Muscle layer of colon (tissue), 2 donors: ENCODE measurements at regions not wholly inside any gene's neighbourhood (a gene's known extent, or its start where the extent isn't known, plus 50 kb on each side); places are given as distances from the start of the nearest gene placed in this dataset.

Source experiments
- H3K27ac ChIP-seq: one replicate; pipeline ENCODE4 v1.7.0; 2013; ENCODE audit warnings: low read depth, mild to moderate bottlenecking, low read length, moderate library complexity
- H3K27me3 ChIP-seq, 2 donors: one replicate each; pipeline ENCODE4 v1.7.0; 2013; ENCODE audit warnings: low read length in 2 of 2, mild to moderate bottlenecking in 2 of 2; ENCODE audit not compliant: insufficient read depth in 2 of 2, control insufficient read depth in 1 of 2
- H3K36me3 ChIP-seq: one replicate; pipeline ENCODE4 v1.7.0; 2013; ENCODE audit warnings: mild to moderate bottlenecking, low read length; ENCODE audit not compliant: insufficient read depth
- H3K4me1 ChIP-seq: one replicate; pipeline ENCODE4 v1.7.0; 2013; ENCODE audit warnings: mild to moderate bottlenecking, low read length; ENCODE audit not compliant: insufficient read depth
- H3K4me3 ChIP-seq, 2 donors: one replicate each; pipeline ENCODE4 v1.7.0; 2013; ENCODE audit warnings: low read length in 2 of 2, low read depth in 1 of 2, mild to moderate bottlenecking in 1 of 2, moderate library complexity in 1 of 2
- H3K9ac ChIP-seq: one replicate; pipeline ENCODE4 v1.7.0; 2013; ENCODE audit warnings: low read length
- H3K9me3 ChIP-seq: one replicate; pipeline ENCODE4 v1.7.0; 2013; ENCODE audit warnings: mild to moderate bottlenecking, low read length
- donor health status: abdominal sarcoma.
- donor health status: Adenocarcinoma of cecum.

- H3K27ac ChIP-seq, result no peak overlapping the region
- no peaks in the 10 kb centered on the region for H3K4me1 ChIP-seq
- no peaks in the 10 kb centered on the region for H3K9me3 ChIP-seq
- no peak overlapping the region for H3K4me3 ChIP-seq
- H3K27me3 ChIP-seq, result no peaks in the 10 kb centered on the region
- no peak overlapping the region for H3K9ac ChIP-seq
- H3K36me3 ChIP-seq, result no peaks in the 10 kb centered on the region
Observed at GRCh38 chr14:26897196-26897595, 299.4 kb upstream of the NOVA1 start.

- Histone ChIP-seq H3K4me3 (no peak overlapping the region), H3K36me3 (no peaks in the 10 kb centered on the region), H3K4me1 (no peaks in the 10 kb centered on the region), H3K9me3 (no peaks in the 10 kb centered on the region), H3K27ac (no peak overlapping the region), H3K9ac (no peak overlapping the region), H3K27me3 (no peaks in the 10 kb centered on the region)
Observed at GRCh38 chr14:26905229-26905628, 307.4 kb upstream of the NOVA1 start.

- no peak overlapping the region for H3K27ac ChIP-seq
- H3K9ac ChIP-seq, result no peak overlapping the region
- no peaks in the 10 kb centered on the region for H3K27me3 ChIP-seq
- no peaks in the 10 kb centered on the region for H3K9me3 ChIP-seq
- no peak overlapping the region for H3K4me3 ChIP-seq
- H3K36me3 ChIP-seq, result no peaks in the 10 kb centered on the region
- no peaks in the 10 kb centered on the region for H3K4me1 ChIP-seq
Observed at GRCh38 chr14:26913786-26914185, 316.0 kb upstream of the NOVA1 start.

- Histone ChIP-seq H3K9ac (no peak overlapping the region), H3K27ac (no peak overlapping the region), H3K4me3 (no peak overlapping the region), H3K27me3 (no peaks in the 10 kb centered on the region), H3K36me3 (no peaks in the 10 kb centered on the region), H3K4me1 (no peaks in the 10 kb centered on the region), H3K9me3 (no peaks in the 10 kb centered on the region)
Observed at GRCh38 chr14:26917086-26917485, 319.3 kb upstream of the NOVA1 start.

DNA sequence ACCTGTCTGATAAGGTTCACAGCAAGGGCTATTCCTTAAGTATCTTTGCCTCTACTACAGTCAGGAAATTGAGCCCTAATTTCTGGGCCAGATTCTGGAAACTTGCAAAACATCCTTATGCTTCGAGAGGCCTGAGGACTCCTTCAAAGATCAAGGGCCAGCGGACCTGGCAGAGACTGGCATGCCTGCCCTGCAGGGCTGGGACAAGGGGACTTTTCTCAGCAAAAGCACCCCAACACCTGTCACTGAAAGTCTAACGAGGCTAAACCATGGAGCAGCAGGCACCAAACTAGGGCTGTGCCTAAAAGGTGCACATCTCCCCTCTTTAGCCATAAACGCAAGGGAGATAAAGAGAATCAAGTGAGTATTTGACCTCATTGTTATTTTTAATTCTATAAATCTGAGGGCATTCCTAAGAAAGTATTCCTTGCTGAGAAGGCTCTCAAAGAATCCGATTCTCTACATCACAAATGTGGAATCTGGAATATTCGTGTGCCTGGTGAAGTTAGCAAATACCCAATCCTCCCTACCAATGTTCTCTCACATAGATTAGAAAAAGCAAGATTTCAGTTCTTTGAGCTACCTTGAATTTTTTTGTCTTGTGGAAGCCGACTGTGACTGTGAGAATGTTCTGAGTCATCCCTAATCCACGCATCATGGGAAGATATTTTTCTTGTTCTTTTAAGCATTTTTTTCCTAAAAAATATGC, 328.2 kb upstream of the NOVA1 start:
- Histone ChIP-seq H3K27me3 (no peaks in the 10 kb centered on the region), H3K36me3 (no peaks in the 10 kb centered on the region), H3K4me3 (no peak overlapping the region), H3K4me1 (no peaks in the 10 kb centered on the region), H3K9me3 (no peaks in the 10 kb centered on the region), H3K27ac (no peak overlapping the region), H3K9ac (no peak overlapping the region)

DNA sequence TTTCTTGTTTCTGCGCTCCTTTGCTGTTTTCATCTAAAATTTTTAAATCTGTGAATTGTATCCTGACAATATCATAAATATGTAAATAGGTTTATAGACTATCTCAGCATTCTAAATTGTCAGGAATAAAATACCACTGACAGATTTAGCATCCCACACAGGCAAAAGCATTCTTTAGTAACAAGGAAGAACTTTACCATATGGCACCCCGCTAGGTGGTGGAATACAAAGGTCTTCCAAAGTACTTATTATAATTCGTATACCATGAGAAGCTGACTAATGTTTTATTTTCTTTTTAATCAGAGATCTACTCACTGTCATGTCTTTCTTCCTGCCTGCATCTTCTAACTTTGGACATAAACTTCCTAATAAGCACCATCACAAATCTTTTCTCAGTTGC, 328.8 kb upstream of the NOVA1 start:
- H3K9me3 ChIP-seq, result no peaks in the 10 kb centered on the region
- no peaks in the 10 kb centered on the region for H3K36me3 ChIP-seq
- H3K27me3 ChIP-seq, result no peaks in the 10 kb centered on the region
- H3K4me1 ChIP-seq, result no peaks in the 10 kb centered on the region
- H3K9ac ChIP-seq, result no peak overlapping the region
- H3K4me3 ChIP-seq, result no peak overlapping the region
- no peak overlapping the region for H3K27ac ChIP-seq

- Histone ChIP-seq H3K27me3 (no peaks in the 10 kb centered on the region), H3K4me1 (no peaks in the 10 kb centered on the region), H3K4me3 (no peak overlapping the region), H3K9me3 (no peaks in the 10 kb centered on the region), H3K36me3 (no peaks in the 10 kb centered on the region), H3K27ac (no peak overlapping the region), H3K9ac (no peak overlapping the region)
Observed at GRCh38 chr14:26928019-26928418, 330.2 kb upstream of the NOVA1 start.

- no peak overlapping the region for H3K9ac ChIP-seq
- no peaks in the 10 kb centered on the region for H3K4me1 ChIP-seq
- H3K9me3 ChIP-seq, result no peaks in the 10 kb centered on the region
- no peak overlapping the region for H3K4me3 ChIP-seq
- no peak overlapping the region for H3K27ac ChIP-seq
- no peaks in the 10 kb centered on the region for H3K27me3 ChIP-seq
- H3K36me3 ChIP-seq, result no peaks in the 10 kb centered on the region
Observed at GRCh38 chr14:26929361-26929760, 331.5 kb upstream of the NOVA1 start.

DNA sequence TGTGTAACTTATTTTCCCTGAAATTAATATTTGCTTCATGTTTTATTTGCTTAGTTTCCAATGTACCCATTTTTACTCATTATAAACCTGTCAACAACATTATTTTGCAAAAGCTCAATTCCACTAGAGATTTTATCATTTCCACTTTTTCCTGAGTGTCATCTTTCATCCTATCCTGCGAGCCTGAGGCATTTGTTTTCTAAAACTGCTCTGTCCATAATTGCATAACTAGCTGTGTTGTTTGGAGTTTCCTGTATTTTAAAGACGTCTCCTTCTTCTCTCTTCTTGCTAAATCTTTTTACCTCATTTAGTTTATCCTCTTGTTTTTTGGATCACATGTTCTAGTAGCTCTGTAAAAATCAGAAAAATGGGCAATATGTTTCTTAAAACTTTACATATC, 332.7 kb upstream of the NOVA1 start:
- Histone ChIP-seq H3K9ac (no peak overlapping the region), H3K27me3 (no peaks in the 10 kb centered on the region), H3K4me3 (no peak overlapping the region), H3K4me1 (no peaks in the 10 kb centered on the region), H3K27ac (no peak overlapping the region), H3K9me3 (no peaks in the 10 kb centered on the region), H3K36me3 (no peaks in the 10 kb centered on the region)

DNA sequence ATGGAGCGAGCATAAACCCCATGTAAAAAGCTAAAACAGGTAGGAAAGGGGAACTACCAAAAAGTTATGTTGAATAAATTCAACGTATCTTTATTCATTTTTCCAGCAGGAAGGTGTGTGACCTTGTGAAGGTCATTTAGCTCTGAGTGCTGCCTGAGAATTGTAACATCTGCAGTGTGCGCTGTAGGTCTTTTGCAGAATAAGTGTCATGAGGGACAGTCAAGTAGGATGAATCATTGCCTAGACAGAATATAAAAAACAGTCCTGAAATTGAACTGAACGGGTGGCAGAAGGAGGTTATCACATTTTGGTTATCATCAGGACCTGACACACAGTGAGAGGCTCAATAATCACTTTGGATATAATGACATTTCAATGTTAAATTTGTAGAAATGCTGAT, 334.8 kb upstream of the NOVA1 start:
- Histone ChIP-seq H3K27ac (no peak overlapping the region), H3K4me3 (no peak overlapping the region), H3K9me3 (no peaks in the 10 kb centered on the region), H3K36me3 (no peaks in the 10 kb centered on the region), H3K4me1 (no peaks in the 10 kb centered on the region), H3K27me3 (no peaks in the 10 kb centered on the region), H3K9ac (no peak overlapping the region)

GRCh38 chr14:26933431-26933830, 335.6 kb upstream of the NOVA1 start:
- Histone ChIP-seq H3K9me3 (no peaks in the 10 kb centered on the region), H3K9ac (no peak overlapping the region), H3K36me3 (no peaks in the 10 kb centered on the region), H3K27ac (no peak overlapping the region), H3K4me3 (no peak overlapping the region), H3K4me1 (no peaks in the 10 kb centered on the region), H3K27me3 (no peaks in the 10 kb centered on the region)

DNA sequence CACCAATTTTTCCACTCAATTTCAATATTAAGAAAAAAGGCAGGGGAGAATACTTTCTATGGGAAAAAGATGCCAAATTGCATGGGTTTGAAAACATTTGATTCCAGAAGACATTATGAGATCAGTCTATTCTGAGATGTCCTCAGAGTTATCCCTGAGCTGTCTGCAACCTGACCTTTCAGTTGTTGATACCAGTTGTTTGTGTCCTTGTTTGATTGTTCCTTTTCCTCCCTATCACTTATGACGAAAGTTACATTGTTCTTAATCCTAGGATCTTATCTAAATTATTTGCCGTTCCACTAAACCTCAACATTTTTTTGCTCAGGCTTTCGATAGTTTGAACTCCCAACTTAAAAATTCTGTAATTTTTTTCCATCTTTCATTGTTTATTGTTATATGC, 336.3 kb upstream of the NOVA1 start:
- no peak overlapping the region for H3K27ac ChIP-seq
- H3K4me3 ChIP-seq, result no peak overlapping the region
- H3K9me3 ChIP-seq, result no peaks in the 10 kb centered on the region
- H3K36me3 ChIP-seq, result no peaks in the 10 kb centered on the region
- no peaks in the 10 kb centered on the region for H3K27me3 ChIP-seq
- no peak overlapping the region for H3K9ac ChIP-seq
- no peaks in the 10 kb centered on the region for H3K4me1 ChIP-seq
